Ishikawa (cell line): ENCODE measurements at regions not wholly inside any gene's neighbourhood (a gene's known extent, or its start where the extent isn't known, plus 50 kb on each side); places are given as distances from the start of the nearest gene placed in this dataset.

Experiments used
- CEBPB ChIP-seq: IDR thresholded peaks from 2 replicates; pipeline ENCODE4 v1.6.1; 2012
- CREB1 ChIP-seq: IDR thresholded peaks from 2 replicates; pipeline ENCODE4 v1.6.1; 2012; ENCODE audit warnings: low read depth
- EGR1 ChIP-seq: IDR thresholded peaks from 2 replicates; pipeline ENCODE4 v1.6.1; 2012
- EP300 ChIP-seq: IDR thresholded peaks from 2 replicates; pipeline ENCODE4 v1.6.1; 2012; ENCODE audit warnings: borderline replicate concordance
- FOXM1 ChIP-seq: IDR thresholded peaks from 2 replicates; pipeline ENCODE4 v1.6.1; 2012; ENCODE audit warnings: low read depth, borderline replicate concordance
- NFIC ChIP-seq: IDR thresholded peaks from 2 replicates; pipeline ENCODE4 v1.6.1; 2012
- RAD21 ChIP-seq: IDR thresholded peaks from 2 replicates; pipeline ENCODE4 v1.6.1; 2012; ENCODE audit warnings: low read depth
- TAF1 ChIP-seq: IDR thresholded peaks from 2 replicates; pipeline ENCODE4 v1.6.1; 2012; ENCODE audit warnings: low read depth, mild to moderate bottlenecking
- TCF12 ChIP-seq: IDR thresholded peaks from 2 replicates; pipeline ENCODE4 v1.6.1; 2012; ENCODE audit warnings: low read depth
- TEAD4 ChIP-seq: IDR thresholded peaks from 2 replicates; pipeline ENCODE4 v1.6.1; 2012
- YY1 ChIP-seq: IDR thresholded peaks from 2 replicates; pipeline ENCODE4 v1.6.1; 2012; ENCODE audit warnings: low read depth
- ZBTB7A ChIP-seq: IDR thresholded peaks from 2 replicates; pipeline ENCODE4 v1.6.1; 2012; ENCODE audit warnings: low read depth
- TF ChIP-seq, protein P1 (sequence below): IDR thresholded peaks from 2 replicates; pipeline ENCODE4 v1.6.1; 2012; ENCODE audit warnings: low read depth, mild to moderate bottlenecking
- TF ChIP-seq, protein P2 (sequence below): IDR thresholded peaks from 2 replicates; pipeline ENCODE4 v1.6.1; 2012
- TF ChIP-seq, protein P3 (sequence below): IDR thresholded peaks from 2 replicates; pipeline ENCODE4 v1.6.1; 2012

DNA sequence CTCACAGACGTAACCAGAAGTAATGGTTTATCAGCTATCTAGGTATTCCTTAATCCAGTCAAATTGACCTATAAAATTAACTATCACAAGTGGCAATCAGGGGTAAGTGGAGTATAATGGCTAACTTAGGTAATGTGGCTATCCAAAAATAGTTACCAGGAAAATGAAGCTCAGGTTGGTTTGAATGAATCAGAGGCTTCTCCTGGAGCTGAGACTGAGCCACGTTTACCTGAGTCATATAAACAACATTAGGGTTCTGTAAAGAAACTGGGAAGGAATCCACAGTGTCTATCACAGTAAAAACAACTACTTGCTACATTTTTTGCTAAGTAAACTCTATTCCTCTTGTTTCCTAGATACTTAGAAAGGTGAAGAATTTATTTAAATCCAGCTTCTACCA lies 236.0 kb upstream of the SPHKAP start:
- no peak for TF ChIP-seq TAF1
- no peak for TF ChIP-seq TCF12
- TF ChIP-seq, protein P1, sequence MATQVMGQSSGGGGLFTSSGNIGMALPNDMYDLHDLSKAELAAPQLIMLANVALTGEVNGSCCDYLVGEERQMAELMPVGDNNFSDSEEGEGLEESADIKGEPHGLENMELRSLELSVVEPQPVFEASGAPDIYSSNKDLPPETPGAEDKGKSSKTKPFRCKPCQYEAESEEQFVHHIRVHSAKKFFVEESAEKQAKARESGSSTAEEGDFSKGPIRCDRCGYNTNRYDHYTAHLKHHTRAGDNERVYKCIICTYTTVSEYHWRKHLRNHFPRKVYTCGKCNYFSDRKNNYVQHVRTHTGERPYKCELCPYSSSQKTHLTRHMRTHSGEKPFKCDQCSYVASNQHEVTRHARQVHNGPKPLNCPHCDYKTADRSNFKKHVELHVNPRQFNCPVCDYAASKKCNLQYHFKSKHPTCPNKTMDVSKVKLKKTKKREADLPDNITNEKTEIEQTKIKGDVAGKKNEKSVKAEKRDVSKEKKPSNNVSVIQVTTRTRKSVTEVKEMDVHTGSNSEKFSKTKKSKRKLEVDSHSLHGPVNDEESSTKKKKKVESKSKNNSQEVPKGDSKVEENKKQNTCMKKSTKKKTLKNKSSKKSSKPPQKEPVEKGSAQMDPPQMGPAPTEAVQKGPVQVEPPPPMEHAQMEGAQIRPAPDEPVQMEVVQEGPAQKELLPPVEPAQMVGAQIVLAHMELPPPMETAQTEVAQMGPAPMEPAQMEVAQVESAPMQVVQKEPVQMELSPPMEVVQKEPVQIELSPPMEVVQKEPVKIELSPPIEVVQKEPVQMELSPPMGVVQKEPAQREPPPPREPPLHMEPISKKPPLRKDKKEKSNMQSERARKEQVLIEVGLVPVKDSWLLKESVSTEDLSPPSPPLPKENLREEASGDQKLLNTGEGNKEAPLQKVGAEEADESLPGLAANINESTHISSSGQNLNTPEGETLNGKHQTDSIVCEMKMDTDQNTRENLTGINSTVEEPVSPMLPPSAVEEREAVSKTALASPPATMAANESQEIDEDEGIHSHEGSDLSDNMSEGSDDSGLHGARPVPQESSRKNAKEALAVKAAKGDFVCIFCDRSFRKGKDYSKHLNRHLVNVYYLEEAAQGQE = no peak
- no peak for TF ChIP-seq CEBPB
- TF ChIP-seq YY1 = no peak
- TF ChIP-seq NFIC = no peak
- TF ChIP-seq EP300 = no peak
- no peak for TF ChIP-seq EGR1
- TF ChIP-seq, protein P2, sequence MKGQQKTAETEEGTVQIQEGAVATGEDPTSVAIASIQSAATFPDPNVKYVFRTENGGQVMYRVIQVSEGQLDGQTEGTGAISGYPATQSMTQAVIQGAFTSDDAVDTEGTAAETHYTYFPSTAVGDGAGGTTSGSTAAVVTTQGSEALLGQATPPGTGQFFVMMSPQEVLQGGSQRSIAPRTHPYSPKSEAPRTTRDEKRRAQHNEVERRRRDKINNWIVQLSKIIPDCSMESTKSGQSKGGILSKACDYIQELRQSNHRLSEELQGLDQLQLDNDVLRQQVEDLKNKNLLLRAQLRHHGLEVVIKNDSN = no peak
- TF ChIP-seq, protein P3, sequence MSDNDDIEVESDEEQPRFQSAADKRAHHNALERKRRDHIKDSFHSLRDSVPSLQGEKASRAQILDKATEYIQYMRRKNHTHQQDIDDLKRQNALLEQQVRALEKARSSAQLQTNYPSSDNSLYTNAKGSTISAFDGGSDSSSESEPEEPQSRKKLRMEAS = no peak
- TF ChIP-seq FOXM1 = no peak
- no peak for TF ChIP-seq ZBTB7A
- no peak for TF ChIP-seq TEAD4
- TF ChIP-seq CREB1 = no peak
- TF ChIP-seq RAD21 = no peak

DNA sequence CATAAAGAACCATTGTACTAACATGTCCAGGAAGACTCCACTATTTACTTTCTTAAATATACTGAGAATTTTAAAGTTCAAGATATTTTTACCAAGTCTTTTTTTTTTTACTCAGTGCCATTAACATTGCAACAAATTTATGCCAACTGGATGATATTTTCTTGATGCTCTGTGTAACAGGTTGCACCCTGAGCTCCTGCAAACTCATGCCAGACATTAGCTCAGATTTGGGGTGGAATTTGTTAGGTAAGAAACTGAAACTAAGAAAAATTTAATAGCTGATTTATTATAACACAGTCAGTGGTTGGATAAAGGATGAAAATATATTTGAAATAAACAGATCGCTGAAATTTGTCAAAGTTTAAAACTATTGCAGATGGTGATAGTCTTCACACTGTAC lies 228.6 kb upstream of the SPHKAP start:
- TF ChIP-seq CEBPB = no peak
- no peak for TF ChIP-seq YY1
- TF ChIP-seq, protein P1 = no peak
- TF ChIP-seq RAD21 = no peak
- TF ChIP-seq FOXM1 = no peak
- TF ChIP-seq, protein P2 = no peak
- TF ChIP-seq CREB1 = no peak
- no peak for TF ChIP-seq TAF1
- TF ChIP-seq ZBTB7A = no peak
- TF ChIP-seq EGR1 = no peak
- TF ChIP-seq, protein P3 = no peak
- no peak for TF ChIP-seq TCF12

DNA sequence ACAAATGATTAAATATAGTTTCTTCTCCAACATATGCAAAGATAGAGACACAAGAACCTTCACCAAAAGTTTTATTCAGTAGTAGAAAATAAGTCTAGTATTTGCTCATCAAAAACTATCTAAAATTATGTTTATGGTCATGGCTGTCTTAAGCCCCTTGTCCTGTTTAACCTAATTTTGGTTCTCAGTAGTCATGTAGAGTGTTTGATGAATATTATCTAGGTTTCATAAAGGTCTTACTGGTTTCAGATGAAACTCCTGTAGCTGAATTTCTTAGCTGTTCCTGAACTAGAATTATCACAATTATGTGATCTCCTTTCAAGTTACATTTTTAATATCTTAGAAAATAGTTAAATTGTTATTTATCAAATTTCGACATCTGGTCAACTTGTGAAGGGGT lies 228.0 kb upstream of the SPHKAP start:
- TF ChIP-seq, protein P2 = no peak
- TF ChIP-seq, protein P3 = no peak
- no peak for TF ChIP-seq CREB1
- TF ChIP-seq TCF12 = no peak
- no peak for TF ChIP-seq EP300
- no peak for TF ChIP-seq EGR1
- TF ChIP-seq, protein P1 = no peak
- TF ChIP-seq TAF1 = no peak
- TF ChIP-seq FOXM1 = no peak
- TF ChIP-seq CEBPB = no peak

DNA sequence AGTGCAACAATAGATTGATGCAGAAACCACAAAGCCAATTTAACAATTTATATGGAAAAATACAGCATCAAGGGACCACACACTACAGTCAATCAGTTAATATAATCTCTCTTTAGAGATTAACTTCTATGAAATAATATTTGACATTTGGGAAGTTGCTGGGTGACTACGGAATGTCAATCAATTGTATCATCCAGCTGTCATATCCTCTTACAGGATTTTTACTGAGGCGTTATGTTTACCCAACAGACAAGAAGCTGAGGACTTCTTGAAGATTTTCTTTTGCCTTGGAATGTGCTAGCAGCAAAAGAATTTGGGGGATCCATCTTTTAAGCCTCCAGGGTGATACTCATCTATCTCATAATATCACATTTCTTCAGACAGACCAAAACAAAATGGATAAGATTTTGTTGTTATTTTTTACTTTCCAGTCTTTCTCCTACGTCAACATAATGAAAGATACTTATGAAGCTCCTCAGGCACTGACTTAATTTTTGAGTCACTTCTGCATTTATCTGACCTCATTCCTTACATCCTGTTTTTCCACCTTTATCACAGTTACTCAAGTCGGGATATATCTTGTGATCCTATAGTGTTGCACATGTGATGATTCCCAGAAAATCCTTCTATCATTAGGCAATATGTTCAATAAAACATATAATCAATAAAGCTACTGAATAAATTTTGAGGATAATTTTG lies 227.2 kb upstream of the SPHKAP start:
- no peak for TF ChIP-seq CREB1
- TF ChIP-seq ZBTB7A = no peak
- TF ChIP-seq YY1 = no peak
- TF ChIP-seq, protein P1 = no peak
- no peak for TF ChIP-seq FOXM1
- TF ChIP-seq EGR1 = no peak
- no peak for TF ChIP-seq TEAD4
- TF ChIP-seq, protein P3 = no peak
- no peak for TF ChIP-seq TAF1
- no peak for TF ChIP-seq RAD21
- TF ChIP-seq, protein P2 = no peak
- no peak for TF ChIP-seq EP300
- TF ChIP-seq TCF12 = no peak
